ENCODE measurements at regions not wholly inside any gene's neighbourhood (a gene's known extent, or its start where the extent isn't known, plus 50 kb on each side); places are given as distances from the start of the nearest gene placed in this dataset.
"Not testable (repeated sequence)": the region's sequence is repeated elsewhere in the genome, so short reads cannot be mapped to it uniquely, and the experiment has no call there.

DNA sequence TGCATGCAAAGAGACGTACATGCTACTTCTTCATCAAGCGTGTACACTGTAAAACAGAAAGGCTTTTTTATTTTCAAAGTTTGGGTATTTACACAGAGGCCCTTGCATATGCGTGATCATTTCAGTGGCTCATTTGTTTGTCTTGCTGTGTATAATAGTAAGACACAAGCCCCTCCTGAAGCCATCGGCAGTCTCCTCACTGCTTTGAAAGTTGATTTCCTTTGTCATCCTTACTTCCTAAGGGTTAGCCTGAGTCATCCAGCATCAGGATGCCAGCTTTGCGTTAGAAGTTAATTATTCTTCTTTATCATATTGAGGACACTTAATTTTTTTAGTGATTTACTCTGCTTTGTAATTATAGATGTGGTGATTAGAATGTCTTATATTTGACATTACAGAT is 72.5 kb upstream of the CTBP2 start:
- Histone ChIP-seq H3K27ac (no peak overlapping the region), H3K27me3 (no peaks in the 10 kb centered on the region), H3K4me3 (no peak overlapping the region), H3K4me1 (no peaks in the 10 kb centered on the region), H3K9me3 (no peaks in the 10 kb centered on the region), H3K36me3 (no peaks in the 10 kb centered on the region)
- TF ChIP-seq CTCF (IDR thresholded peaks at IDR 0.05) (no peak), POLR2A (IDR thresholded peaks at IDR 0.05) (no peak), EP300 (IDR thresholded peaks at IDR 0.05) (no peak)
- DNase-seq (ENCODE audit: low spot score in 2 of 2), result no peak
- WGBS, 2 donors, result 62 to 65% methylated on average over 5 of the region's 5 CpGs

DNA sequence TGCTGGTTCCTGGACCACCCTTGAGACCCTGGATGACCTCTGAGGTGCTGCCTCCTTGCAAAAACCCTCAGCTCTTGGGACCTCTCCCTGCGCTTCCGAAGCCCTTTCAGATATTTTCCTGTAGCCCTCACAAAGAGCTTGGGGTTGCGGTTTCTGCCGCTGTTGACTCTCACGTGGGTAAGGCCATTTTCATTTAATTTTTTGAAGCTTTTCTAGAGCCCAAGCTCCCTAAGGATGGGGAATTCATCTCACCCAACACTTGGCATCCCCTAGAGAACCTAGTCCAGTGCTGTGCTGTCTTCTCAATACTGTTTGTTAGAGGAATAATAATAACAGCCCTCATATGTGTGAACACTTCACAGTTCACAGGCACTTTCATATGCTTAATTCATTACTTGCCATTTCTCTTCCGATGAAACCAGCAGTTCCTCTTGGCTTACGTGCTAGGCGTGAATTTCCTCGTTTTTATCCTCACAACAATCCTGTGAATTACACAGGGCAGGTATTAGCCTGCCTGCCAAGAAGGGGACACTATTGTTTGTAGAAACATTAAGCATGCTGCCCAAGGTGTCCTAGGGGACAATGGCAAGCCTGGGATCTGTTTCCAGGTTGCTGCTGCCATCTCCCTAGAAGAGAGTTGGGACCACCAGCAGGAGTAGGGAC is 71.6 kb upstream of the CTBP2 start:
- Histone ChIP-seq H3K9me3 (no peaks in the 10 kb centered on the region), H3K27ac (no peak overlapping the region), H3K4me1 (no peaks in the 10 kb centered on the region), H3K4me3 (no peak overlapping the region), H3K27me3 (no peaks in the 10 kb centered on the region), H3K36me3 (no peaks in the 10 kb centered on the region)
- DNase-seq (ENCODE audit: low spot score in 2 of 2), result no peak
- WGBS, 2 donors, result 85 to 88% methylated on average over 9 of the region's 9 CpGs
- TF ChIP-seq POLR2A (IDR thresholded peaks at IDR 0.05), result no peak

DNA sequence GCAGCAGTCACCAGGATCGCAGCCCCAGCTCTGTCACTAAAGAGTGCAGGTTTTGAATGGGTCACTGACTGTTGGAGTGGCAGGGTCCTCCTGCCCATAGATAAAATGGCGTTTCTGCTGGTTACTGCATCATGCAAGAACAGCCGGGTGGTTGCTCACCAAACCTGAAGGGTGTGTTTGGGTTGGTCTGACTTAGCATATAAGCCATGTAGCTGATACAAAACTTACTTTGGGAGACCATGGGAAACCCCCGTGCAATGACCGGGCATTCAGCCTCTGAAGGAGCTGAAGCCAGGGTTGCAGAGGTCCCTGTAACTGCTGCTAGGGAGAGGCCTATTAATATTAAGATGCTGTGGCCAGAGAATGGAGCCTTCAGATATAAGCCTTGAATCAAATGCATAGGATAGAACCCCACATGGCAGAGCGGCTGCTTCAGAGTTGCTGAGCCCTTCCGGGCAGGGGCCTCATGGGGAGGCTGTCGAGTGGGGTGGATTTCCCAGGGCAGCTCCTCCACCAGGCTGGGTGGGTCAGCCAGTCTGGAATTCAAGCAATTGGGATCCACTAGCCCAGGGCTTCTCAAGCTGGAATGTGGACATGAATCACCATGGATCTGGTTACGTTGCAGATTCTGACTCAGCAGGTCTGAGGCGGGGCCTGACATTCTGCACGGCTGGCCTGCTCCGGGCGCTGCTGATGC is 70.9 kb upstream of the CTBP2 start:
- Histone ChIP-seq H3K27me3 (no peaks in the 10 kb centered on the region), H3K36me3 (no peaks in the 10 kb centered on the region), H3K9me3 (no peaks in the 10 kb centered on the region), H3K27ac (no peak overlapping the region), H3K4me3 (no peak overlapping the region), H3K4me1 (no peaks in the 10 kb centered on the region)
- TF ChIP-seq CTCF (IDR thresholded peaks at IDR 0.05) (no peak), EP300 (IDR thresholded peaks at IDR 0.05) (no peak), POLR2A (IDR thresholded peaks at IDR 0.05) (no peak)
- no peak for DNase-seq (ENCODE audit: low spot score in 2 of 2)
- 78 to 88% methylated on average over 11 to 12 of the region's 13 CpGs for WGBS, 2 donors

DNA sequence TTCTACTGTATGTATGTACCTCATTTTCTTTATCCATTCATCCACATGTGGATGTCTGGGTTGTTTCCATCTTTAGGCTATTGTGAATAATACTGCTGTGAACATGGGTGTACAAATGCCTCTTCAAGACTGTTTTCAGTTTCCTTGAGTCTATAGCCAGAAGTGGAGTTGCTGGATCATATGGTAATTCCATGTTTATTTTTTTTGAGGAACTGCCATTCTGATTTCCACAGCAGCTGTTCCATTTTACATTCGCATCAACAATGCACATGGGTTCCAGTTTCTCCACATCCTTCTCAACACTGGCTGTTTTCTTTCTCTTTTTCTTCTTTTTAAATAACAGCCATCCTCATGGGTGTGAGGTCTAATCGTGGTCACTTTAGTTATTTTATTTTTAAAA is 69.9 kb upstream of the CTBP2 start:
- no peak for DNase-seq (ENCODE audit: low spot score in 2 of 2)
- no peaks in the 10 kb centered on the region for H3K4me1 ChIP-seq
- TF ChIP-seq EP300 (IDR thresholded peaks at IDR 0.05), result no peak
- TF ChIP-seq POLR2A (IDR thresholded peaks at IDR 0.05), result no peak
- TF ChIP-seq CTCF (IDR thresholded peaks at IDR 0.05), result no peak
- H3K27ac ChIP-seq, result no peak overlapping the region
- H3K4me3 ChIP-seq, result no peak overlapping the region
- H3K27me3 ChIP-seq, result no peaks in the 10 kb centered on the region
- H3K36me3 ChIP-seq, result no peaks in the 10 kb centered on the region
- no peaks in the 10 kb centered on the region for H3K9me3 ChIP-seq
- 80 to 88% methylated on average over 2 of the region's 2 CpGs for WGBS, 2 donors

DNA sequence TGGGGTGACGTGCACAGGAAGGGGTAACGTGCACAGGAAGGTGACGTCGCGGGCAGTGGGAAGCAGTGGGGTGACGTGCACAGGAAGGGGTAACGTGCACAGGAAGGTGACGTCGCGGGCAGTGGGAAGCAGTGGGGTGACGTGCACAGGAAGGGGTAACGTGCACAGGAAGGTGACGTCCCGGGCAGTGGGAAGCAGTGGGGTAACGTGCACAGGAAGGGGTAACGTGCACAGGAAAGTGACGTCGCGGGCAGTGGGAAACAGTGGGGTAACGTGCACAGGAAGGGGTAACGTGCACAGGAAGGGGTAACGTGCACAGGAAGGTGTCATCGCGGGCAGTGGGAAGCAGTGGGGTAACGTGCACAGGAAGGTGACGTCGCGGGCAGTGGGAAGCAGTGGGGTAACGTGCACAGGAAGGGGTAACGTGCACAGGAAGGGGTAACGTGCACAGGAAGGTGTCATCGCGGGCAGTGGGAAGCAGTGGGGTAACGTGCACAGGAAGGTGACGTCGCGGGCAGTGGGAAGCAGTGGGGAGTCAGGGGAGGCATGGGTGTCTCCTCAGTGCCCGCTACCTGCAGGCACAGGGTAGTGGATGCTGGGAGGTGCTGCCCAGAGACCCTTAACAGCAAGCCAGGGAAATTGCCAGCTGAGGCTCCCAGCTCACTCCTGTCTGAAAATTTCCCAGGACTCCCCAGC is 68.0 kb upstream of the CTBP2 start:
- not testable (repeated sequence) for H3K4me3 ChIP-seq; H3K27ac ChIP-seq; H3K9me3 ChIP-seq; H3K4me1 ChIP-seq; H3K36me3 ChIP-seq; DNase-seq (ENCODE audit: low spot score in 2 of 2); H3K27me3 ChIP-seq
- WGBS, 2 donors, result 87 to 89% methylated on average over 38 of the region's 38 CpGs

GRCh38 chr10:125227546-125227945 is 67.2 kb upstream of the CTBP2 start:
- no peak for TF ChIP-seq EP300 (IDR thresholded peaks at IDR 0.05)
- no peak for TF ChIP-seq CTCF (IDR thresholded peaks at IDR 0.05)
- TF ChIP-seq POLR2A (IDR thresholded peaks at IDR 0.05), result no peak
- Histone ChIP-seq H3K27me3 (no peaks in the 10 kb centered on the region), H3K9me3 (no peaks in the 10 kb centered on the region), H3K4me3 (no peak overlapping the region), H3K27ac (no peak overlapping the region), H3K4me1 (no peaks in the 10 kb centered on the region), H3K36me3 (no peaks in the 10 kb centered on the region)
- no peak for DNase-seq (ENCODE audit: low spot score in 2 of 2)
- 92 to 97% methylated on average over 15 of the region's 15 CpGs for WGBS, 2 donors
